ENCODE measurements at regions not wholly inside any gene's neighbourhood (a gene's known extent, or its start where the extent isn't known, plus 50 kb on each side); places are given as distances from the start of the nearest gene placed in this dataset.

- TF ChIP-seq ZNF462 (CRISPR knock-in tag; IDR thresholded peaks at IDR 0.05) (no peak), POLR2AphosphoS5 (IDR thresholded peaks at IDR 0.05; ENCODE audit: low read depth) (no peak), NANOG (IDR thresholded peaks at IDR 0.05; ENCODE audit: borderline replicate concordance) (no peak), ZNF114 (CRISPR knock-in tag; IDR thresholded peaks at IDR 0.05) (no peak), ETS1 (IDR thresholded peaks at IDR 0.05) (no peak)
These were observed 321.5 kb upstream of the CNTNAP2 start (continued) for GRCh38 chr7:145795132-145795531.

DNA sequence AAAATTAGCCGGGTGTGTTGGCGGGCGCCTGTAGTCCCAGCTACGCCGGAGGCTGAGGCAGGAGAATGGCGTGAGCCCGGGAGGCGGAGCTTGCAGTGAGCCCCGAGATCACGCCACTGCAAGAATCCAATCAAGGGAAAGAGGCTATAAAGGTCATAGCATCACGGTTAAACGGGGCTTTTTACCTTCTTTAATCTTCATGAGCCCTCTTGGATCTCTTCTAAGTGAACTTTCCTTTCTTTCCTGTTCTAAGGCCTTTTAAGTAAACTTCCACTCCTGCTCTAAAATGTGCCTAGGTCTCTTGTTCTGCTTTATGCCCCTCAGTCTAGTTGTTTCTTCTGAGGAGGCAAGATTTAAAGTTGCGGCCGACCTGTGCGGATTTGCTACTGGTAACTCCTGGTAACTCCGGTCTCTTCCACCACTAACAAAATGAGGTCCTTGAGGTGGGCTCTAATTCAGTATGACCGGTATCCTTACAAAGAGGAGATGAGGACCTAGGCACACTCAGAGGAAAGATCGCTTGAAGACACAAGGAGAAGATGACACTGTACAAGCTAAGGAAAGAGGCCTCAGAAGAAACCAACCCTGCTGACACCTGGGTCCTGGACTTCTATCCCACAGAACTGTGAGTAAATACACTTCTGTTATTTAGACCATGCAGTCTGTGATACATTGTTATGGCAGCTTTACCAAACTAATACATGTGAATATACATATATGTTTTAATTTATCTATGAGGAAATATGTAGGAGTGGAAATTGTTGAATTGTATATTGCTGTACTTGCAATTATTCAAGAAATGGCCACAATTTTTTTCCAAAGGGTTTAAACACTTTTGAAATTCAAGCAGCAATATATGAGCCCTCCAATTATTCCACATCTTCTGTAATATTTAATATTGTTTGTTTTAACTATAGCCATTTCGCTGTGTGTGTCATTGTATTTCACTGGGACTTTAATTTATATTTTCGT, 331.5 kb upstream of the CNTNAP2 start:
- Mint-ChIP-seq H3K27ac (no peak overlapping the region), H3K9me3 (peaks cover 73% of the 10 kb centered on the region), H3K36me3 (ENCODE audit: low read depth) (peaks cover 10% of the 10 kb centered on the region; the same call in 2 of the 3 replicates), H3K27me3 (ENCODE audit: insufficient read depth, low read depth, poor library complexity) (no peaks in the 10 kb centered on the region), H3K4me1 (no peaks in the 10 kb centered on the region), H3K4me3 (no peak overlapping the region)
- no peak overlapping the region for H2AFZ ChIP-seq
- no peak overlapping the region for H3K4me3 ChIP-seq
- ATAC-seq, result no peak
- H3F3A ChIP-seq (replicated peaks; ENCODE audit: low read depth), result no peaks in the 10 kb centered on the region
- no peaks in the 10 kb centered on the region for H3K9me2 ChIP-seq (ENCODE audit: insufficient read depth)
- no peaks in the 10 kb centered on the region for H3K79me2 ChIP-seq (replicated peaks; ENCODE audit: insufficient read depth)
- H3K4me2 ChIP-seq, result no peak overlapping the region
- H3K27me3 ChIP-seq (ENCODE audit: insufficient read depth), result no peaks in the 10 kb centered on the region
- no peaks in the 10 kb centered on the region for H4K20me1 ChIP-seq (replicated peaks; ENCODE audit: insufficient read depth)
- DNase-seq (ENCODE audit: low spot score), result no peak
- H3K27ac ChIP-seq (ENCODE audit: low read depth), result no peak overlapping the region
- H3K36me3 ChIP-seq (ENCODE audit: insufficient read depth), result no peaks in the 10 kb centered on the region; the same call in 1 of the 2 replicates
- no peaks in the 10 kb centered on the region for H3K4me1 ChIP-seq (ENCODE audit: insufficient read depth)
- no peak for TF ChIP-seq POLR2AphosphoS5 (IDR thresholded peaks at IDR 0.05; ENCODE audit: low read depth)
- TF ChIP-seq CTCF (conservative IDR thresholded peaks at IDR 0.05; ENCODE audit: low read depth in 2 of 2), result no peak
- no peak for TF ChIP-seq STAT1 (IDR thresholded peaks at IDR 0.05; ENCODE audit: unreplicated experiment)
- TF ChIP-seq REST (IDR thresholded peaks at IDR 0.05; ENCODE audit: unreplicated experiment), result no peak
- no peak for TF ChIP-seq EZH2phosphoT487 (IDR thresholded peaks at IDR 0.05; ENCODE audit: unreplicated experiment)
- no peak for TF ChIP-seq ZNF331 (CRISPR knock-in tag; IDR thresholded peaks at IDR 0.05; ENCODE audit: low read depth)
- no peak for TF ChIP-seq EZH2 (IDR thresholded peaks at IDR 0.05; ENCODE audit: low read depth, unreplicated experiment)
- TF ChIP-seq JUNB (IDR thresholded peaks at IDR 0.05; ENCODE audit: unreplicated experiment), result no peak

Measured in GM23338 (cell line).